ENCODE measurements at regions not wholly inside any gene's neighbourhood (a gene's known extent, or its start where the extent isn't known, plus 50 kb on each side); places are given as distances from the start of the nearest gene placed in this dataset.

DNA sequence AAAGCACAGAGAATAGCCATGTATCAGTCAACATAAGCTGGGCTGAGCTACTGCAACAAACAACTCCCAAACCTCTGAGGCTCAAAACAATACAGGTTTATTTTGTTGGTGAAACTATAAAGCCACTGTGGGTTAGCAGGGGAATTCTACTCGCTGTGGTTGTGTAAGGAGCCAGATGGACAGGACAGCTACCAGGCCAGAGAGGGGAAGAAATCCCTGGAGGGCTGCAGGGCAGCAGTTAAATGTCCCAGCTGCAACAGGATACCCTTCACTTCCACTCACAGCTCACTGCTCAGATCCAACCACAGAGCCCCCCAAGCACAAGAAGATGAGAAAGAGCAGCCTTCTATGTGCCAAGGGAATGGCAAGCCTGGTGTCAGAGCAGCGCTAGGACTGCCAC, 245.9 kb upstream of the RAB6C start:
- no peak for DNase-seq

DNA sequence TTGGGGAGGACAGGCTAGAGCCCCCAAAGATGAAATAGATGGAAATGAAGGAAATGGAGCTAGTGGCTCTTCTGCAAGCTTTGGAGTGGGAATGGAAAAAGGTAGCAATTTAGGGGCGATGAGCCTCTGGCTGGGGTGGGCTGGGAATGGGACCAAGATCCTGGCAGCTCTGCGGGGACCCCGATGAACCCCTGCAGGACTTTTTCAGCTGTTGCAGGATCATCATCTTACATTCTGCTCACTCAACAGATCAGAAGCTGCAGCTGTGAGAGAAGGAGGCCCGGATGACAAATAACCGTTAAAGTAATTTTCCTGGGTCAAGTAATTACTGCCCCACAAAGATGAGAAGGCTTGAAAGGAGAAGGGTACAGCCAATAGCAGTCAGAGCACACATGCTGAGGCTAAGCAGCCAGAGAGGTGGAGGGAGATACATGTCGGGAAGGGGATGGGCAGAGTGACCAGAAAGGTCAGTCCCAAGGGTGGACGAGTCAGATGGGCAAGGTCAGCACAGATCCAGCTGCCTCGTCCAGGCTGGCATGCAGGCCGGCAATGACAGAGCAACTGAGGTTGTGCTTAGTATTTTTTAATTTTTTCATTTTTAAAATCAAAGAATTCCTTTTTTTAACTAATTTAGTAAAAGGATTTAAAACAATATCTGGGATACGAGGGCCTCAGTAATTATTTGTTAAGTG, 245.0 kb upstream of the RAB6C start:
- no peak for DNase-seq

DNA sequence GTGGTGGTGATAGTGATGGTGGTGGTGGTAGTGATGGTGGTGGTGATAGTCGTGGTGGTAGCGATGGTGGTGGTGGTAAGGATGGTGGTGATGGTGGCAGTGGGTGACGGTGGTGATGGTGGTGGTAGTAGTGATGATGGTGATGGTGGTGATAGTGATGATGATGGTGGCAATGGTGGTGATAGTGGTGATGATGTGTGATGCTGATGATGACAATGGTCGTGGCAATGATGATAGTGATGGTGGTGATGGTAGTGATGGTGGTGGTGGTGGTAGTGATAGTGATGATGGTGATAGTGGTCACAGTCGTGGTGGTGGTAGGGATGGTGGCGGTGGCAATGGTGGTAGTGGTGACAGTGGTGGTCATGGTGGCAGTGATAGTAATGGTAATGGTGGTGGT, 243.9 kb upstream of the RAB6C start:
- DNase-seq = no peak

DNA sequence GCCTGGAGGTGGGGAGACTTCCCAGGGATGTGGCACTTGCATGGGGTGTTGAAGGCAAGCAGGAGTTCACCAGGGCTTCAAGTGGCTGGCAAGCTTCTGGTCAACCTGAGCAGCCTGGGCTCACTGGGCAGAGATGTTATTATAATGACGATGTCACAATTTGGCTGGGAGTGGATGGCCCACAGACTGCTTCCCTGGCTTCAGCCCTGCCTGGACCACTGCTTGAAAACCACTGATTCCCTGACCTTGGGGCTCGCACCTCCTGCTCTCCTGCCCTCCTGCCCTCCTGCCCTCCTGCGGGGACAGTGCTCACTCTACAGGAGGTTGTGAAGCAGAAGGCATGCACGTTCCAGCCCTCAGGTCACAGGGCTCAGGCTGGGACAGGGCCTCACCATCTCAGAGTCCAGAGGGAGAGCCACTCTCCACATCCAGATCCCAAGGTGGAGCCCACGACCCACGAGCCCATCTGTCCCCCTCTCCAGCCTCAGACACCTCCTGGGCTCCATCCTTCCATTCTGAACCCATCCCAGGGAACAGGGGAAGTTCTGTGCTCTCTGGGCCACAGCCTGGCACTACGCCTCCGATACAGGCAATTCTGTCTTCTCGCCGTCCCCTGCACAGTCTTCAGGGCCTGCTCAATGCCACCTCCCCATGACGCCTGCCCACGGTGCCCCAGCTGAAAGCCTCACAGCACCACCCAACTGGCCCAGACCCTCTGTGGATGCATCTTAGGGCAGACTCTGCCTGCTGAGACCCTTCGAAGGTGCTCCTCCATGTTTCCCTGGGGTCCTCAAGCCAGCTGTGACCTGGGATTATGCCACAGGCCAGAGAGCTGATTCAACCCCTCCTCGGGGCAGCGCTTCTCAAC, 241.6 kb upstream of the RAB6C start:
- no peak for DNase-seq

DNA sequence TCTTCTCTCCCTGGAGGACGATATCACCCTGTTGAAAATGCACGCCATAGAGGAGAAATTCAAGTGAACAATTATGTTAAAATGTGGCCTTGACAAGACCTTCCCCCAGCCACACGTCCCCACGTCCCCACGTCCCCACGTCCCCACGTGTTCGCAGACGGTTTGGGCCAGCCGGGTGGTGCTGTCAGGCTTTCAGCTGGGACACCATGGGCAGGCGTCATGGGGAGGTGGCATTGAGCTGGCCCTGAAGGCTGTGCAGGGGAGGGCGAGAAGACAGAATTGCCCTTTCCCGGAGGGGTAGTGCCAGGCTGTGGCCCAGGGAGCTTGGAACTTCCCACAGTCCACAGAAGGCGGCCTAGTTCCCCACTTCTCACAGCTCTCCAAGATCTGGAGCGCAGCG, 240.7 kb upstream of the RAB6C start:
- DNase-seq = no peak

DNA sequence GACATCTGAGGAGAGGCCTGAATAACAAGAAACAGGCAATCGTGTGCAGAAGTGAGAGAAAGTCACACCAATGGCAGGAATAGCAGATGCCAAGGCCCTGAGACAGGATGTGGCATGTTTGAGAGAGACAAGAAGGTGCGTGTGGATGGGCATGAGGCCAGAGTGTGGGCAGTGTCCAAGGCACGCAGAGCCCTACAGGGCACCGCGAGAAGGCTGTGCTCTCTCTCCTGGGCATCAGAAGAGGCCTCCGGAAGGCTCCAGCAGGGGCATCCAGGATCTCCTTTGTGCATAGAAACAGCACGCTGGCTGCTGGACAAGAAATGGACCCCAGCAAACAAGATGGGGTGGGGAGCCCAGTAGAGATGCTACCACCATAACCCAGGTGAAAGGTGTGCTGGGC, 239.0 kb upstream of the RAB6C start:
- DNase-seq = no peak

DNA sequence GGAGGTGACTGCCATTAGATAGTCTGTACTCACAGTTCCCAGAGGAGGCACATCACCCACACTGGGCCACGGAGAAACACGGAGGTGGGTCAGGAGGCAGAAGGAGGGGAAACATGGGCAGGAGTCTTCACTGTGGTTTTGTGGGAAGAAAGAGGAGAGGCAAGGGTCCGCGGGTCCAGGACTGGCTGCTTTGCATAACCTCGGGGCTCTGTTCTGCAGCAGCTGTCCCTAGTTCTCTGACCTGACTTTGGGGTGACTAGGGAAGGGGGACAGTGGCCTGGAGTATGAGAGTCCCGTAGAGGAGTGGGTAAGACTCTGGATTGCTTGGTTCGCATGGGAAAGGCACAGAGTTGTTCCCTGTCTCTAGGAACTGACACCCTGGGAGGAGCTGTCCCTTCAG, 238.3 kb upstream of the RAB6C start:
- no peak for DNase-seq

DNA sequence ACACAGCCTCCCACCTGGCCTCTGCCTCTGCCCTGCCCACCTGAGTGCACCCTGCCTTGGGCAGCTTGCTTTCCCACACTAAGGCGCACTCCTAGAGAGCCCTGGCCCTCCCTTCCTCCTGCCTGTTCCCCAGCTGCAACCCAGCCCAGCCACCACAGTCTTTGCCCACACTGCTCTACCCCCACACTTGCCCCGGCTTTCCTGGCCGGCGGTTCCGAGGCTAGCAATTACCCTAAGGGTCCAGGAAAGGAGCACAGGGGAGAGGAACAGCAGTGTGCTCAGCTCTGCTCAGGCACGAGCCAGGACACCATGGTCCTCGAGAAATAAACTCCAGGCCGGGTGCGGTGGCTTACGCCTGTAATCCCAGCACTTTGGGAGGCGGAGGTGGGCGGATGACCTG, 237.8 kb upstream of the RAB6C start:
- DNase-seq = no peak

DNA sequence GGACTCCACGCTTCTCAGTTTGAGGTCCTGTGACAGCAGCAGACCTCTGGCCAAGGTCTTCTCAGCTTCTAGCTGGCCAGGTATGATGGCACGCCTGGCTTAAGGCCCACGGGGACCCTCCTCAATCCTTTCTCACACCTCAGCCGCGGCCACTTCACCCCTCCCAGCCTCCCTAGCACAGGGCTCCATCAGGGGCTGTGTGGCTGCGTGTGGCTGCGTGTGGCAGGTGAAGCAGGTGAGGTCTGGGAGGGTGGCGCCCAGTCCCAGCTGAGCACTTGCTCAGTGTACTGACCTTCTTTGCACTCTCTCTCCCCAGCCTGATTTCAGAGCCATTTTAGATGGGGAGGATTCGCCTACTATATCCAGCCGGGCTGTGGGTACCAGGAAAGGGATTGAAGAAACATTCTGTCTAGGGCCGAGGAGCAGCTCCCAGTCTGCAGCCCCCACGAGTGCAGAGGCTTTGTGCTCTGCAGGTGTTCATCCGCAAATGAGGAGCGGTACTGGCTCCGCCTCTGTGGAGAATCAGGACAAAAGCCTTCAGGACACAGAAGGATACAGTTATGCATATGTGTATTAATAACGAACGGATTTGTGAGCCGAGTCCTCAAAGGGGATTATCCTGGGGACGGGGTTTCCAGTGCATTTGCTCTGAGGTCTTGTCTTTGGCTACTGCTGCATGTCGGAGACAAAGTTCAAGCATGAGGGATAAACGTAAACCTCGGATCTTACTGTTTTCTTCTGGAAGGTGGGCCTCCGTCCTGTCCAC, 236.9 kb upstream of the RAB6C start:
- DNase-seq = no peak

DNA sequence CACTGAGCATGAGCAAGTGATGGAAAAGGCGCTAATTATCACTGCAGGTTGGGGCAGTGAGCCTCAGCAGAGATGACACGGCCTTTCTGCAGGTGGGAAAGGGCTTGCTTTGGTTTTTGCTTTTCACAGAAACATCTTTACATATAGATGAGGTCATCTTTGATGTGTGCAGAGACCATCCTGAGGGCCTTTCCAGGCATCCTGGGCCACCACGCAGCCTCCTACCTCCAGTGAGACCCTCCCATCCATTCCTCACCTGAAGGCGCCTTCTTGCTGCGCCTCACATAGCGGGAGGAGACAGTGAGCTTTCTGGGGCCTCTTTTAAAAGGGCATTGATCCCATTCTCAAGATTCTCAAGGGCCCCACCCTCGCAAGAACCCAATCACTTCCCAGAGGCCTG, 235.3 kb upstream of the RAB6C start:
- DNase-seq = no peak

DNA sequence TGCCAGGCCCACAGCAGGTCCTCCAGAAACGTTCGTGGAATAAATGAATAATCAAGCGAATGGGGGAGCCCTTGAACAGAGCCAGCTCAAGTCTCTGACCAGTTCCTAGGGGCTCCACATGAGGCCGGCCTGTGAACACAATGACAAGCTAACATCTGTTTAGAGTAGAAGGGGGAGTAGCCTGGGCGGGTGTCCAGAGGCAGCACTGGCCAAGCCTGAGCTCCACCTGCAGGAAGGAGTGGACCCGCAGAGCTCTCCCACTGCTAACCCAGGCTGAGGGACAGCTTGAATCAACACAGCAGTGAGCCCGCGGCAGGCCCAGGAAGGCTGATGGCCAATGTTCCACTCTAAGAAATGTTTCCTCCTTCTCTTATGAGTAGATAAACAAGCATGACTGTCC, 234.8 kb upstream of the RAB6C start:
- no peak for DNase-seq

DNA sequence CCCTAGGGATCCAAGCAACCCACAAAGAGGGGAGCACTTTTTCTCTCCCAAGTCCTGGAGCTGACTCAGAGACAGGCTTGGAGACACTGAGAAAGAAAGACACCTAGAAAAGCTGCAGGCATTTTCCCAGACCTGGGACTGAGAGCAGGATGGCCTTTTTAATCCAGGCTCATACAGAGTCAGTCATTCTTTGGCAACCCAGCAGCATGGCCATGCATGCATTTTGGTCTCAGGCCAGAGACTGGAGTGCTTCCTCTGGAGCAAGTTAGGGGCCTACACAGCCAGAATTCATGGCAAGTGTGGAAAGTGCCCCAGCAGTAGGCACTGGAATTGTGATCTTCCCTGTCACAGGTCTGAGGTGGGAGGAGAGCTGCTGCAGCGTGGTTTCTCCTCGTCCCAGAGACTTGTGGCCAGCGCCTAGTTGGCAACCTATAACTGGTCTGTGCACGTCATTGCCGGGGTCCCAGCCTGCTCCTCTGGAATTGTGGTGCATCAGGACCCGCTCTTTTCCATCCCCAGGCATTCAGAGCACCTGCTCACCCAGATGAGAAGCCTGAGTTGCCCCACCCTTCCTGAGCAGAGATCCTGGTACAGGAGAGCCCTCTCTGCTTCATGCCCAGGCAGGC, 231.9 kb upstream of the RAB6C start:
- no peak for DNase-seq

DNA sequence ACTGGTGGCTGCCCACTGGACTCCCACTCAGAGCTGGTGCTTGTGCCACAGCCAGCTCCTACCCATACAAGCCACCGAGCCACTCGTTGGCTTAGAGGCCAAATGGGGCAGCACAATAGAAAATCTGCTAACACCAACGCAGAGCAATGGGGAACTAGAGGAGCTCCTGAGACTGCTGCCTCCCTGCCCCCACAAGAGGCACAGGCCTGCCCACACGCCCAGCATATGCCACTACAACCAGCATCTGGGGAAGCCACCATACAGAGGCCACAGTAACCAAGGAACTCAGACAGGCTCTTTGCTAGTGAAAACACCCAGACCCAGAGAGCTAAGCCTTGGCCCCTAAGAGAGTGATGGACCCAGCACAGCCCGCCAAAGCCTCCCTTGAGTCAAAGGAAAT, 231.2 kb upstream of the RAB6C start:
- no peak for DNase-seq

DNA sequence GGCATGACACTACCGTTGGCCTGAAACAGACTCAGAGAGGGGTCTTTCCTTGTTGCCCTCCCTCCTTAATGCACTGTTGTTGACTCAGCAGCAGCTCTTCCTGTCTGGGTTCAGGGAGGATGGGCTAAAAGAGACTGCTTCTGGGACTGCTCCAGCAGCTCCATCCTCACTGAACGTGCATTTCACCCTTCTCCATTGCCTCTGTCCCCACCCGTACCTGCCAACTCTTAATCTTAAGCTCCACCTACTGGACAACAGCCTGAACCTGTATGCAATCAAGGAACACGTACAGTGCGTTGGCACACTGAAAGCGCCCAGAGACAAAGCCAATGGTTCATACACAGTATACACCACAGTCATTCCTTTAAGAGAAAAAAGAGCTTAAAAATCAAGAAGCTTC, 230.8 kb upstream of the RAB6C start:
- no peak for DNase-seq

DNA sequence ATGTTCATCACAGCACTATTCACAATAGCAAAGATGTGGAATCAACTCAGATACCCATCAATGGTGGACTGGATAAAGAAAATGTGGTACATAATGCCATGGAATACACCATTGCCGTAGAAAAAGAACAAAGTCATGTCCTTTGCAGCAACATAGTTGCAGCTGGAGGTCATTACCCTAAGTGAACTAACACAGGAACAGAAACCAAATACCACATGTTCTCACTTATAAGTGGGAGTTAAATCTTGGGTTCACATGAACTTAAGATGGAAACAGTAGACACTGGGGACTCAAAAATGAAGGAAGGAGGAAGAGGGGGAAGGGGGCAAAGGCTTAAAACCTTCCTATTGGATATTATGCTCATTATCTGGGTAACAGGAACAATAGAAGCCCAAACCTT, 228.1 kb upstream of the RAB6C start:
- no peak for DNase-seq

DNA sequence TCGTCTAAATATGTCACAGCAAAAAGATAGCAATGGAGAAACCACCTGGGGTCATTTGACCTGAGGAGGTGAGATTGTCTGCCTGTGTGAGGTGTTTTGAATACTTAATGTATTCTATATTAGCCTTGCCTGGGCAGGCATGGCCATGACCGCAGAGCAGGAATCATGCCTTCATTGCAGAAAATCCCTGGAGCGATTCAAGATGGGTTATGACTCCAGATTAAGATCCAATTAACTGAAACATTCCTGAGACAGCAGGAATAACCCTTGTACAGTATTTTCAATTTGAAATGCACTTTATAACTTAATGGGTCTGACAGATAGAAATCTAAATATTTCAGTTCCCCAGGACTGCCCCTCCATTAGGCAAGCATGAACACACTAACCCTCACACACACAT, 227.3 kb upstream of the RAB6C start:
- no peak for DNase-seq

DNA sequence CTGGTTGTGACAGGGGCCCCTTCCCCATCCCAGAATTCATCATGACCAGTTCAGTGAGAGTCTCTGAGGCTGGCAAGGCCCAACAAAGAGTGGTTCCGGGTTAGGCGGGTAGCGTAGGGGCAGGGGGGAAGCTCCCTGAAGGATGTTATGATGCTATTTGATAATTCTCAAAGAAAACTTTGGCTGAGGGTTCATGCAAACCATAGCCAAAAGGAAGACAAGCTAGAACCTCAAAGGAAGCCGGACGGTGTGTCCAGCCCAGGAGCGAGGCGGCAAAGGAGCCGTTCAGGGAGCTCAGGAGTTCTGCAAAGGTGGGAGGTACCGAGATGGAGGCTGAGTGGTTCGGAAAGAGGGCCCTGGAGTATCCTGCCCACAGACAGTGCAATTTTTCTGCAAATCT, 226.8 kb upstream of the RAB6C start:
- DNase-seq = no peak

DNA sequence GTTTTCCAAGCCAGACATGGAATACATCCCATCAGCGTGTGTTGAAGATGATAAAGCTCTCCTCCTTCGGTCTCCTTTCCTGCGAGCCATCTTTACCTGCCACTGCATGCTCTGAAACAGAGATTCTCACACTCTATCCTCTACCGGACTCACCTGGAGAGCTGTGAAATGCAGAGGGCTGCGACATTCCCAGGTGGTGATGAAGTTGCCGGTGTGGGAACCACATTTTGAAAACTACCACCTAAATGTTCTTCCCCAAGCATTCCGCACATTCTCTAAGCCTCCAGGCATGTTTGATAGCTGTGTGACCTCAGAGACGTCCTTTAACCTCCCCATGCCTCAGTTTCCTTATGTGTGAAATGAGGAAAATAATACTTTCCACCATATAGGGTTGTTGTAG, 226.2 kb upstream of the RAB6C start:
- DNase-seq = no peak

DNA sequence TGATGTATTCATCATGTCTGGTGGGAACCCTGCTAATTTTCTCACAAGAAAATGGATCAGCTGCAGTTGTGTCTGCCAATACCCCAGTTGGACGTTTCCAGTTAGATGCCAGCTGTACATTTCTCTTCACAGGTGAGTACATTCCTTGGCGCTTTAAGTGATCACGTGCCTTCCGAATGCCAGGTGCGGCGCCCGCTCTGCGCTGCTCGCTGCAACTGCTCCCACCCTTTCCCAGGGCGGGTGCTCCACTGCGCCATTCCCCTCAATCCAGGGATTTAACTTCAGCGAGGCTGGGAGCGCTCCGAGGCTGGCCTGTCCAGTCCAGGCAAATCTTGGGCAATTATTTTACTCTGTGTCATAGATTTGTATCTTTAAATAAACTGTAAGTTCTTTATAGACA, 225.0 kb upstream of the RAB6C start:
- DNase-seq = no peak

DNA sequence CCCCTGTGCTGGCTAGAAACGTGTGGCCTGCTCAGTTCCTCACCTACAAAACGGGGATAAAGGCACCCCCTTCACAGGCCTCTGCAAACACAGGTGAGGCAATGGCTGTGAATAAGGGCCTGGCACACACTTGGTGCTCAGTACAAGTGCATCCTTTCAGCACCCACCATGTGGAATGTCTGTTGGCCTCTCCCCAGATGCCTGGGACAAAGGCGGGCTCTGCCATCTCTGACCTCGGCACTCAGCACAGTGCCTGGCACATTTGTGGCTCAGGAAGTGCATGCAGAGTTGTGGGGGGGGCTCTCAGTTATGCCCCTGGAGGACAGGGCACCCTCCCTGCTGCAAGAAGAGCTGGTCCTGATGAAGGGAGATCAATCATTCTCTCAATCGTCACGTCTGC, 224.6 kb upstream of the RAB6C start:
- DNase-seq = no peak

DNA sequence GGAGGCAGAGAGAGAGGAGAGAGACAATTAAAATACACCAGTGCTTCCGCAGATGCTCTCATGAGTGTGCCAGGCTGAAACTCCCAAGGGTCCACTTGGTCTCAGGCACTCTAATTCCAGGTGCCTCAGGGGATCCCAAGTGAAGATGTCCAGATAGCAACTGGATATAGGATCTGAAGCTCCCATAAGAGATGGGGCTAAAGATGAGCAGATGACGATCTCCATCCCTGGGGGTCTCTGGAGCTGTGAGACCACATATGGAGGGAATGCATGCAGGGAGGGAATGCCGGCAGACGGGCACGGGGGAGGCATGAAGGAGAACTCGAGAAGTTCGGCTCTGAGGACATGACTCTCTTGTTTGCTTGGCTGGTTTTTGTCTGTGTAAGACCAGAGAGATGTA, 223.7 kb upstream of the RAB6C start:
- no peak for DNase-seq

DNA sequence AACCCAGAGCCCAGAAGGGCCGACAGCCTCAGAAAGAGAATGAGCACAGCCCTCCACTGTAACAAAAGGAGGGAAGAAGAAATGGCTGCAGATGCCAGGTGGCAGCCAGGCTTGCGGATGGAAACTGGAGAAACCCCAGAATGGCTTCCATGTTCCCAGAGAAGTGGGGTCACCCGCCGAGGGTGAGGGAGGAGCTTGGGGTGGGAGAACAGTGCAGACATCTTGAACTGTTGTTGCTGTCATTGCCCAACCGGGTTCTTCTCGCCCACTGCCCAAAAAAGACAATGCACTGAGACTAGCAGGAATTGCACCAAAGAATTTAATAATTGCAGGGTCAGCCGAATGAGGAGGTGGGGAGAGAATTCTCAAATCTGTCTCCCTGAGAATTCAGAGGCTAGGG, 223.2 kb upstream of the RAB6C start:
- DNase-seq = no peak

DNA sequence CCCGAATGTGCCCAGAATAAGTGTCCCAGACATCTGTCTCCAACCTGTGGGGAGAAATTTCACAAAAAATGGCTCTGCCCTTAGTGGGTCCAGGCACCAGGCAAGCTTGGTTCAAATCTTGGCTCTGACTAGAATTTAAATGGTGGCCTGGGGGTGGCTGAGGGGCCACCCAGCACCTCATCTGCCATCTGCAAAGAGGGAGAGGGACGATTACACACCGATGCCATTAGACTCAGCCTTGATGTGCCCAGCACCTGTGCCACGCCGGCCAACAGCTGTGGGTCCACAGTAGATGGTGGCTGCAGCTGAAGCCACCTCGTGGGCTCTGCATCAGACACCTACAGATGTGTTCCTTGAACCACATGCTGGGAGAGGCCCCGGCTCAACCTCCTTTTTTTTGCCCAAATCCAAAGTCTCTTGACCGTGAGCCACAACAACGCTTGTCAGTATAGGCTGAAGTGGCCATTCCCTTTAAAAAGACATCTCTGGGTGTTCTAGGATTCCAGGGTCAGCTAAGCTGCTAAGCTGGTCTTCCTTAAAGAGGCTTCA, 222.0 kb upstream of the RAB6C start:
- DNase-seq = no peak

All from CD4-positive, alpha-beta T cell treated with Interleukin-12 subunit alpha and Interleukin-12 subunit beta, for 1 hour (primary cell).